HEK293 (cell line): ENCODE measurements at regions not wholly inside any gene's neighbourhood (a gene's known extent, or its start where the extent isn't known, plus 50 kb on each side); places are given as distances from the start of the nearest gene placed in this dataset.

Experiments
- CTCF ChIP-seq: fragments of 450-650 bp; formaldehyde crosslinking; IDR thresholded peaks from 2 replicates; pipeline ENCODE4 v1.5.1; 2016; ENCODE audit warnings: missing biosample characterization, missing genetic modification characterization
- REST ChIP-seq: fragments of 450-650 bp; formaldehyde crosslinking; IDR thresholded peaks from 2 replicates; pipeline ENCODE4 v1.5.1; 2016; ENCODE audit warnings: missing biosample characterization, missing genetic modification characterization
- TCF7L2 ChIP-seq: IDR thresholded peaks from 2 replicates; pipeline ENCODE4 v1.6.1; 2011; ENCODE audit warnings: low read depth, mild to moderate bottlenecking, inconsistent platforms, low read length, moderate library complexity, borderline replicate concordance
- ZBTB1 ChIP-seq: fragments of 450-650 bp; formaldehyde crosslinking; IDR thresholded peaks from 2 replicates; pipeline ENCODE4 v1.5.1; 2016; ENCODE audit warnings: missing biosample characterization, missing genetic modification characterization
- ZNF175 ChIP-seq: fragments of 450-650 bp; formaldehyde crosslinking; IDR thresholded peaks from 2 replicates; pipeline ENCODE4 v1.5.1; 2016; ENCODE audit warnings: missing biosample characterization, missing genetic modification characterization
- ZNF600 ChIP-seq: fragments of 450-650 bp; formaldehyde crosslinking; IDR thresholded peaks from 2 replicates; pipeline ENCODE4 v1.5.1; 2016; ENCODE audit warnings: missing biosample characterization, missing genetic modification characterization
- ZNF626 ChIP-seq: fragments of 450-650 bp; sonication (Bioruptor Pico); formaldehyde crosslinking; IDR thresholded peaks from 2 replicates; pipeline ENCODE4 v1.5.1; 2018; ENCODE audit warnings: missing biosample characterization, missing genetic modification characterization, inconsistent platforms
- ZNF660 ChIP-seq: fragments of 450-650 bp; IDR thresholded peaks from 2 replicates; pipeline ENCODE4 v1.5.1; 2018; ENCODE audit warnings: missing biosample characterization, mild to moderate bottlenecking, missing genetic modification characterization
- ZNF776 ChIP-seq: fragments of 450-650 bp; formaldehyde crosslinking; IDR thresholded peaks from 2 replicates; pipeline ENCODE4 v1.5.0; 2017; ENCODE audit warnings: missing biosample characterization, missing genetic modification characterization, borderline replicate concordance
- ZSCAN4 ChIP-seq: fragments of 450-650 bp; formaldehyde crosslinking; IDR thresholded peaks from 2 replicates; pipeline ENCODE4 v1.5.1; 2017; ENCODE audit warnings: missing biosample characterization, missing genetic modification characterization

- TF ChIP-seq REST (tag by site-specific recombination) (no peak), ZSCAN4 (tag by site-specific recombination) (no peak), ZNF175 (tag by site-specific recombination) (no peak), ZNF660 (tag by site-specific recombination) (no peak), TCF7L2 (no peak), CTCF (tag by site-specific recombination) (no peak), ZBTB1 (tag by site-specific recombination) (no peak), ZNF626 (tag by site-specific recombination) (no peak), ZNF776 (tag by site-specific recombination) (no peak), ZNF600 (tag by site-specific recombination) (no peak)
Measured at GRCh38 chr3:124163689-124164088, 171.8 kb upstream of the ROPN1 start.
